ENCODE measurements at regions not wholly inside any gene's neighbourhood (a gene's known extent, or its start where the extent isn't known, plus 50 kb on each side); places are given as distances from the start of the nearest gene placed in this dataset.

GRCh38 chr18:11339188-11339775 lies 189.9 kb upstream of the PIEZO2 start:
- DNase-seq (ENCODE audit: low spot score, unreplicated experiment) = no peak
- no peak for TF ChIP-seq CTCF (IDR thresholded peaks at IDR 0.05; ENCODE audit: unreplicated experiment)
- Mint-ChIP-seq H3K27ac (no peak overlapping the region), H3K27me3 (no peaks in the 10 kb centered on the region), H3K4me3 (ENCODE audit: low read depth) (no peak overlapping the region), H3K9me3 (ENCODE audit: low read depth) (peaks cover 18% of the 10 kb centered on the region), H3K36me3 (ENCODE audit: insufficient read depth) (peaks cover 4% of the 10 kb centered on the region), H3K4me1 (ENCODE audit: low read depth) (no peaks in the 10 kb centered on the region)

GRCh38 chr18:11336241-11336640 lies 186.9 kb upstream of the PIEZO2 start:
- H3K27me3 Mint-ChIP-seq = no peaks in the 10 kb centered on the region
- H3K27ac Mint-ChIP-seq = no peak overlapping the region
- peaks cover 7% of the 10 kb centered on the region for H3K4me1 Mint-ChIP-seq (ENCODE audit: low read depth)
- H3K36me3 Mint-ChIP-seq (ENCODE audit: insufficient read depth) = no peaks in the 10 kb centered on the region
- H3K9me3 Mint-ChIP-seq (ENCODE audit: low read depth) = peaks cover 4% of the 10 kb centered on the region
- no peak for DNase-seq (ENCODE audit: low spot score, unreplicated experiment)
- no peak overlapping the region for H3K4me3 Mint-ChIP-seq (ENCODE audit: low read depth)
- TF ChIP-seq CTCF (IDR thresholded peaks at IDR 0.05; ENCODE audit: unreplicated experiment) = no peak

- no peak overlapping the region for H3K4me3 Mint-ChIP-seq (ENCODE audit: low read depth)
- H3K27me3 Mint-ChIP-seq = peaks cover 6% of the 10 kb centered on the region
- TF ChIP-seq CTCF (IDR thresholded peaks at IDR 0.05; ENCODE audit: unreplicated experiment) = no peak
- H3K4me1 Mint-ChIP-seq (ENCODE audit: low read depth) = peaks cover 2% of the 10 kb centered on the region
- H3K27ac Mint-ChIP-seq = no peak overlapping the region
- peaks cover 4% of the 10 kb centered on the region for H3K9me3 Mint-ChIP-seq (ENCODE audit: low read depth)
- no peak for DNase-seq (ENCODE audit: low spot score, unreplicated experiment)
- no peaks in the 10 kb centered on the region for H3K36me3 Mint-ChIP-seq (ENCODE audit: insufficient read depth)
Measured at GRCh38 chr18:11327391-11328009, 178.1 kb upstream of the PIEZO2 start.

- no peak for TF ChIP-seq CTCF (IDR thresholded peaks at IDR 0.05; ENCODE audit: unreplicated experiment)
- H3K27ac Mint-ChIP-seq = no peak overlapping the region
- H3K4me3 Mint-ChIP-seq (ENCODE audit: low read depth) = no peak overlapping the region
- no peak for DNase-seq (ENCODE audit: low spot score, unreplicated experiment)
- H3K4me1 Mint-ChIP-seq (ENCODE audit: low read depth) = peaks cover 2% of the 10 kb centered on the region
- peaks cover 13% of the 10 kb centered on the region for H3K27me3 Mint-ChIP-seq
- H3K36me3 Mint-ChIP-seq (ENCODE audit: insufficient read depth) = no peaks in the 10 kb centered on the region
- no peaks in the 10 kb centered on the region for H3K9me3 Mint-ChIP-seq (ENCODE audit: low read depth)
Measured at GRCh38 chr18:11324956-11325882, 175.8 kb upstream of the PIEZO2 start.

- Mint-ChIP-seq H3K36me3 (ENCODE audit: insufficient read depth) (no peaks in the 10 kb centered on the region), H3K9me3 (ENCODE audit: low read depth) (no peaks in the 10 kb centered on the region), H3K4me3 (ENCODE audit: low read depth) (no peak overlapping the region), H3K4me1 (ENCODE audit: low read depth) (peaks cover 2% of the 10 kb centered on the region), H3K27ac (no peak overlapping the region), H3K27me3 (peaks cover 13% of the 10 kb centered on the region)
- DNase-seq (ENCODE audit: low spot score, unreplicated experiment) = no peak
- no peak for TF ChIP-seq CTCF (IDR thresholded peaks at IDR 0.05; ENCODE audit: unreplicated experiment)
Measured at GRCh38 chr18:11324510-11324909, 175.1 kb upstream of the PIEZO2 start.

Data from progenitor cell of endocrine pancreas (in vitro differentiated cells).